Right atrium auricular region (tissue), 2 donors: ENCODE measurements at regions not wholly inside any gene's neighbourhood (a gene's known extent, or its start where the extent isn't known, plus 50 kb on each side); places are given as distances from the start of the nearest gene placed in this dataset.

Source experiments
- DNase-seq: peaks from one replicate; pipeline ENCODE4 v3.0.0-alpha.2; 2019; ENCODE audit warnings: low spot score
- H3K27ac ChIP-seq, 2 donors: fragments of 200-600 bp; sonication (generic); 1 replicate in 1 of 2; 2 replicates in 1 of 2; pipeline ENCODE4 v1.5.1; 2016 to 2019
- H3K27me3 ChIP-seq, 2 donors: fragments of 200-600 bp; sonication (generic); one replicate each; pipeline versions ENCODE4 v1.5.1 to v1.6.0; 2017 to 2019
- H3K36me3 ChIP-seq: fragments of 200-600 bp; sonication (generic); one replicate; pipeline ENCODE4 v1.5.1; 2016
- H3K4me1 ChIP-seq, 2 donors: fragments of 200-600 bp; sonication (generic); one replicate each; pipeline versions ENCODE4 v1.5.1 to v1.6.0; 2017 to 2019
- H3K4me3 ChIP-seq, 2 donors: fragments of 200-600 bp; sonication (generic); 1 replicate in 1 of 2; 2 replicates in 1 of 2; pipeline ENCODE4 v1.5.1; 2017 to 2019; ENCODE audit warnings: mild to moderate bottlenecking in 1 of 2, moderate library complexity in 1 of 2
- H3K9me3 ChIP-seq, 2 donors: fragments of 200-600 bp; sonication (generic); one replicate each; pipeline ENCODE4 v1.5.1; 2019
- TF ChIP-seq, protein P1 (sequence below), 2 donors: fragments of 200-600 bp; sonication (generic); IDR thresholded peaks; one replicate each; pipeline ENCODE4 v1.5.1; 2019; ENCODE audit warnings: antibody characterized with exemption in 2 of 2

DNA sequence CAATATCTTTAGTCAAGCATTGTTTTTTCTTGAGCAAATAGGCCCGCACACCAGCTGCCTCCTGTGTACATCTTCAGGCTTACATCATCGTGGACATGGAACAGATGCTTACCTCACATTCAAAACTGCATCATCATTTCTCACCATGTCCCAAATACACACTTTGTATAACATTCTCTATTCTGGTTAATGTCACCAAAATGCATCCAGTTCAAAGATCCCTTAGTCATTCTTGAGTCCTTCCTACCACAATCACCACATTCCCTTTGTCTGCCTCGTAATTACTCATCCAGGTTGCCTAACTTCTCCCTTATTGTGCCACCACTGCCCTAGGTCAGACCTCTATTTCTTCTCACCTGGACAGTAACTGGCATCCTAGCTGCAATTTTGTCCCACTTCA lies 373.7 kb upstream of the GALNT5 start:
- H3K27me3 ChIP-seq = no peaks in the 10 kb centered on the region
- no peak overlapping the region for H3K27ac ChIP-seq
- H3K4me1 ChIP-seq = no peaks in the 10 kb centered on the region
- no peak overlapping the region for H3K4me3 ChIP-seq
- H3K9me3 ChIP-seq = no peaks in the 10 kb centered on the region
- DNase-seq = no peak
- TF ChIP-seq, protein P1, sequence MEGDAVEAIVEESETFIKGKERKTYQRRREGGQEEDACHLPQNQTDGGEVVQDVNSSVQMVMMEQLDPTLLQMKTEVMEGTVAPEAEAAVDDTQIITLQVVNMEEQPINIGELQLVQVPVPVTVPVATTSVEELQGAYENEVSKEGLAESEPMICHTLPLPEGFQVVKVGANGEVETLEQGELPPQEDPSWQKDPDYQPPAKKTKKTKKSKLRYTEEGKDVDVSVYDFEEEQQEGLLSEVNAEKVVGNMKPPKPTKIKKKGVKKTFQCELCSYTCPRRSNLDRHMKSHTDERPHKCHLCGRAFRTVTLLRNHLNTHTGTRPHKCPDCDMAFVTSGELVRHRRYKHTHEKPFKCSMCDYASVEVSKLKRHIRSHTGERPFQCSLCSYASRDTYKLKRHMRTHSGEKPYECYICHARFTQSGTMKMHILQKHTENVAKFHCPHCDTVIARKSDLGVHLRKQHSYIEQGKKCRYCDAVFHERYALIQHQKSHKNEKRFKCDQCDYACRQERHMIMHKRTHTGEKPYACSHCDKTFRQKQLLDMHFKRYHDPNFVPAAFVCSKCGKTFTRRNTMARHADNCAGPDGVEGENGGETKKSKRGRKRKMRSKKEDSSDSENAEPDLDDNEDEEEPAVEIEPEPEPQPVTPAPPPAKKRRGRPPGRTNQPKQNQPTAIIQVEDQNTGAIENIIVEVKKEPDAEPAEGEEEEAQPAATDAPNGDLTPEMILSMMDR (IDR thresholded peaks at IDR 0.05) = no peak
- H3K36me3 ChIP-seq = no peaks in the 10 kb centered on the region

DNA sequence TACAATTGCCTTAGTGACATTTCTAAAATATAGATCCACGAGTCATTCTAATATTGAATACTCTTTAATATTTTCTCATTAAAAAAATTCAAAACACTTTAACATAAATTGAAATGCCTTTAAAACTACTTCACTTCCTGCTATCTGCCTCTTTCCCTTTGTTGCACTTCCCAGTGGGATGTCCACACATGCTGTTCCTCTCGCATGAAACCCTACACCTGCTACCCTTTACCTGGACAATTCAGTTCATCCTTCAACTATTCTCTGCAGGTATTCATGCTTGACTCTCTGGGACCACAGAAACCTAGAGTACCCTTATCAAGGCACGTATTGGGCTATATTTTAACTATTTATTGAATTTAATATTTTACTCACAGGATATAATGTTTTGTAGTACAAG lies 373.3 kb upstream of the GALNT5 start:
- TF ChIP-seq, protein P1 (IDR thresholded peaks at IDR 0.05) = no peak
- H3K9me3 ChIP-seq = no peaks in the 10 kb centered on the region
- no peaks in the 10 kb centered on the region for H3K36me3 ChIP-seq
- no peak for DNase-seq
- no peaks in the 10 kb centered on the region for H3K27me3 ChIP-seq
- H3K27ac ChIP-seq = no peak overlapping the region
- H3K4me3 ChIP-seq = no peak overlapping the region
- no peaks in the 10 kb centered on the region for H3K4me1 ChIP-seq

DNA sequence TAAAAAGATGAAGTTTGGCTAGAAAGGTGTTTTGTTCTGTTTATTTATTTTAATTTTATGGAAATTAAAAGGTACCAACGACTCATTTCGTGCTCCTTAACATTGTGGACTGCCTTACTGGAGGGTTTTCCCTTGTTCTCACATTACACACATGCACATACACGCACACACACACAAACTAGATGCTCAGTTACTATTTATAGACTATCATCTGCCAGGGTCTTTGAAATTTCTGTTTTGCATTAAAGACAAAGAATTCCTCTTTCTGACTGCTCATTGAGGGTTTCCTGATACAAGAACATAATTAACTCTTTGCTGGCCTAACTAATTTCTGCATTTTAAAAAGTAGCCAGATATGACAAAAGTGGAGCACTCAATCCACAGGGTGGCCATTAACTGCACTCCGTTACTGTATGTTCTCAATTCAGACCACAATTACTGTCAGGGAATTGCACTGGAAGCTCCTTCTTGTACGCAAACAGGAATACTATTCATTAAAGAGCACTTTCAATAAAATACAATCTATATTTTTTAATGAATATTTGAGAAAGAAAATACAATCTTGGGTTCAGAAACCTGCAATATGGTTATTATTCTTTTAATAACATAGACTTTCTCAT lies 366.9 kb upstream of the GALNT5 start:
- Histone ChIP-seq H3K4me3 (no peak overlapping the region), H3K27me3 (no peaks in the 10 kb centered on the region), H3K36me3 (no peaks in the 10 kb centered on the region), H3K9me3 (no peaks in the 10 kb centered on the region), H3K27ac (no peak overlapping the region), H3K4me1 (no peaks in the 10 kb centered on the region)
- no peak for DNase-seq
- TF ChIP-seq, protein P1 (IDR thresholded peaks at IDR 0.05) = no peak

DNA sequence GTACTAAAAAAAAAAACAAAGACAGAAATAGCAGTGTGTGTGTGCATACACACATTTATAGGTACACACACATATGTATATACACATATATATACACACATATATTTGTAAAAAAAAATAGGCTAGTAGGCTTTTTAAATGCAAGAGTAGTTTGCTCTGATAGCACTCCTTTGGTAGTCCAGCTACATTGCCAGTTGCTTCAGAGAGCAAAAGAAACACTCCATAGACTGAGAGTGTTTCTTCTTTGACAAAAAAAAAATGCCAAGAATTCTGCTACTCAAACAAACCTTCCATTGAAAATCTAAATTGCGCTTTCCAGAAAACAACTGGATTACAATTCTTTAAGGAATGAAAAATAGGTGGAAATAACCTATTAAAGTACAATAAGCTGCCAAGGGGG lies 365.9 kb upstream of the GALNT5 start:
- Histone ChIP-seq H3K9me3 (no peaks in the 10 kb centered on the region), H3K36me3 (no peaks in the 10 kb centered on the region), H3K4me3 (no peak overlapping the region), H3K4me1 (no peaks in the 10 kb centered on the region), H3K27ac (no peak overlapping the region), H3K27me3 (no peaks in the 10 kb centered on the region)
- DNase-seq = no peak
- TF ChIP-seq, protein P1 (IDR thresholded peaks at IDR 0.05) = no peak

DNA sequence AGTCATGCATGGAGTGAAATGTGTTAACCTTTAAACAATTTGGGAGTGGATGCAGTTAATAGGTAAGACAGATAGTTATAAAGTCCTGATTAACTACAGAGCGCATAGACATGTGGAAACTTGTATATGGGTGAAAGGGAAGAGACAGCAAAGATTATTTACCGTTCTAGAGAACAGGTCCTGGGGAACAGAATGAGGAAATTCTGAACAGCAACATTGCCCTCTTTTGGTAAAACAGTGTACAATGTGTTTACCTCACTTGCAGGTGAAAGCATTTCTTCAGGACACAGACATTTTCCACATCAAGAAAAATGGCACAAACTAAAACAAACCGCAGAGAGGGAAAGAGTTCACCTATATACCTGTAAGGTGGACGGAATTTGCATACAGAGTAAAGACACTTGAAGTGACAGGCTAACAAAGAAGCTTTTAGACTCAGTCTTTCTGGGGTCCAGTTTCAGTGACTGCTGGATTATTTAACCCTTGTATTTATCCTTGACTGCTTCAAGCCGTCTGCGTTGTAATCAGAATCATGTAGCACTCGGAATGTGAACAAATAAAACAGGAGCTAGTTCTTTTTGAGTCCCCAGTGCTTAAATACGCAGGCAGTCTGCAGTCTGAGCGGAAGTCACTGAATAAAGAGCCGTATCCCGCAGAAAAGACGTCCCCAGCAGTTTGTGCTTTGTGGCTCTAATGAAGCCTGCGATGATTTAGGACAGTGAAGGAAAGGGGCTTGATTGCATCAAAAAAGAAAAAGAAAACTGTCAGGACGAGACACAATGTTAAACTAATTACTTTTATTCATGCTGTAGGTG lies 364.8 kb upstream of the GALNT5 start:
- Histone ChIP-seq H3K27me3 (no peaks in the 10 kb centered on the region), H3K27ac (no peak overlapping the region), H3K36me3 (no peaks in the 10 kb centered on the region), H3K4me1 (no peaks in the 10 kb centered on the region), H3K4me3 (peak overlapping the region; percentile 34 to 36), H3K9me3 (no peaks in the 10 kb centered on the region)
- no peak for DNase-seq
- TF ChIP-seq, protein P1 (IDR thresholded peaks at IDR 0.05) = peak in 1 of 2 donors; percentile 59
